ENCODE measurements at regions not wholly inside any gene's neighbourhood (a gene's known extent, or its start where the extent isn't known, plus 50 kb on each side); places are given as distances from the start of the nearest gene placed in this dataset.

- TF ChIP-seq CTCF (IDR thresholded peaks at IDR 0.05 in 2 of 3, conservative IDR thresholded peaks at IDR 0.05 in 1 of 3; ENCODE audit: borderline replicate concordance in 1 of 3, insufficient read depth in 1 of 3, low read depth in 2 of 3, low read length in 2 of 3) (no peak), ZNF274 (IDR thresholded peaks at IDR 0.05; ENCODE audit: low read depth, low read length) (no peak), ZBTB33 (IDR thresholded peaks at IDR 0.05; ENCODE audit: extremely low read depth, insufficient replicate concordance, low read length) (no peak), POLR2A (IDR thresholded peaks at IDR 0.05; ENCODE audit: borderline replicate concordance, extremely low read depth, insufficient read depth, insufficient read length) (no peak)
Measured at GRCh38 chr2:133732059-133732458, 163.8 kb upstream of the NCKAP5 start.
